NCI-H1417 (cell line): ENCODE measurements at regions not wholly inside any gene's neighbourhood (a gene's known extent, or its start where the extent isn't known, plus 50 kb on each side); places are given as distances from the start of the nearest gene placed in this dataset.
"Not testable (repeated sequence)": the region's sequence is repeated elsewhere in the genome, so short reads cannot be mapped to it uniquely, and the experiment has no call there.

Source experiments
- DNase-seq, 3 experiments: peaks; one replicate each; lab custom pipeline; 2025; lab: John Stamatoyannopoulos, UW

- DNase-seq = no peak
Observed at GRCh38 chr1:219086956-219087469, 86.7 kb upstream of the LYPLAL1 start.

GRCh38 chr1:219088778-219089557, 84.7 kb upstream of the LYPLAL1 start:
- no peak for DNase-seq

DNA sequence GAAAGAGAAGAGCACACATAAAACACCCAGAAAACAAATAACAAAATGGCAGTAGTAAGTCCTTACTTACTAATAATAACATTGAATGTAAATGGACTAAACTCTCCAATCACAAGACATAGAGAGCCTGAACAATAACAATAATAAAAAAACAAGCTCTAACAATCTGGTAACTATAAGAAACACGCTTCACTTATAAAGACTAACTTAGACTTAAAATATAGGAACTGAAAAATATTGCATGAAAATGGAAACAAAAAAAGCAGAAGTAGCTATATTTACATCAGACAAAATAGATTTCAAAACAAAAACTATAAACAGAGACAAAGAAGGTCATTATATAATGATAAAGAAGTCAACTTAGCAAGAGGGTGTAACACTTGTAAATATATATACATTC, 83.1 kb upstream of the LYPLAL1 start:
- DNase-seq = no peak

DNA sequence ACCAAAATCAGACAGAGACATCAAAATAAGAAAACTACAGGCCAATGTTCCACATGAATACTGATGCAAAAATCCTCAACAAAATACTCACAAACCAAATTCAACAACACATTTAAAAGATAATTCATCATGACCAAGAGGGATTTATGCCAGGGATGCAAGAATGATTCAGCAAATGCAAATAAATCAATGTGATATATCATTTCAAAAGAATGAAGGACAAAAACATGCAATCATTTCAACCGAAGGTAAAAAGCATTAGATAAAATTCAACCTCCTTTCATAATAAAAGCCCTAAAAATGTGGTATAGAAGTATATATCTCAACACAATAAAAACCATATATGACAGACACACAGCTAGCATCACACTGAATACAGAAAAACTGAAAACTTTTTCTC, 81.5 kb upstream of the LYPLAL1 start:
- DNase-seq = no peak

GRCh38 chr1:219099307-219099706, 74.4 kb upstream of the LYPLAL1 start:
- DNase-seq = no peak

- no peak for DNase-seq
Observed at GRCh38 chr1:219100059-219100458, 73.6 kb upstream of the LYPLAL1 start.

DNA sequence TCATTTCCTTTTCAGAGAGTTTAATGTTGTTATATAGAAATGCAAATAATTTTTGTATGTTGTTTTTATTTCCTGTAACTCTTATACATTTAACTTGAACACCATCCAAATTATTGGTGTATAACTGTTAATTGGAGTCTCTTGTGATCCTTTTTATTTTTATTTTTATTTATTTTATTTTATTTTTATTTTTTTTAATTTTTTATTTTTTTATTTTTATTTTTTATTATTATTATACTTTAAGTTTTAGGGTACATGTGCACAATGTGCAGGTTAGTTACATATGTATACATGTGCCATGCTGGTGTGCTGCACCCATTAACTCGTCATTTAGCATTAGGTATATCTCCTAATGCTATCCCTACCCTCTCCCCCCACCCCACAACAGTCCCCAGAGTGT, 71.2 kb upstream of the LYPLAL1 start:
- DNase-seq = not testable (repeated sequence)

- no peak for DNase-seq
Observed at GRCh38 chr1:219105893-219106292, 67.8 kb upstream of the LYPLAL1 start.

- no peak for DNase-seq
Observed at GRCh38 chr1:219109424-219110018, 64.2 kb upstream of the LYPLAL1 start.

DNA sequence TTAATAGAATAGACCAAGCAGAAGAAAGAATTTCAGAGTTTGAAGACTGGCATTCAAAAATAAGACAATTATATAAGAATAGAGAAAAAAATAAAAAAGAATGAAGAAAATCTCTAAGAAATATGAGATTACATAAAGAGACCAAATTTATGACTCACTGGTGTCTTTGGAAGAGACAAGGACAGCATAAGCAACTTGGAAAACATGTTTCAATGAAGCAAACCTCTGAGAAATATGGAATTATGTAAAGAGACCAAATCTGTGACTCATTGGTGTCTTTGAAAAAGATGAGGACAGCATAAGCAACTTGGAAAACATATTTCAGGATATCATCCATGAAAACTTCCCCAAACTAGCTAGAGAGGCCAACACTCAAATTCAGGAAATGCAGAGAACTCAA, 60.4 kb upstream of the LYPLAL1 start:
- DNase-seq = no peak

DNA sequence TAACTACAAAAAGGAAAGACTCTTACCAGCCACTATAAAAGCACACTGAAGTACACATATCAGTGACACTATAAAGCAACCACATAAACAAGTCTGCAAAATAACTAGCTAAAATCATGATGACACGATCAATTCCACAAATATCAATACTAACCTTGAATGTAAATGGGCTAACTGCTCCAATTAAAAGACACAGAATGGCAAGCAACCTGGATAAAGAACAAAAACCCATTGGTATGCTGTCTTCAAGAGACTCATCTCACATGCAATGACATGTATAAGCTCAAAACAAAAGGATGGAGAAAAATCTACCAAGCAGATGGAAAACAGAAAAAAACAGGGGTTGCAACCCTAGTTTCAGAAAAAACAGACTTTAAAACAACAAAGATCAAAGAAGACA, 59.7 kb upstream of the LYPLAL1 start:
- DNase-seq = no peak

GRCh38 chr1:219119839-219120238, 53.8 kb upstream of the LYPLAL1 start:
- DNase-seq = no peak

- DNase-seq = no peak
Observed at GRCh38 chr1:219120624-219121544, 52.8 kb upstream of the LYPLAL1 start.

DNA sequence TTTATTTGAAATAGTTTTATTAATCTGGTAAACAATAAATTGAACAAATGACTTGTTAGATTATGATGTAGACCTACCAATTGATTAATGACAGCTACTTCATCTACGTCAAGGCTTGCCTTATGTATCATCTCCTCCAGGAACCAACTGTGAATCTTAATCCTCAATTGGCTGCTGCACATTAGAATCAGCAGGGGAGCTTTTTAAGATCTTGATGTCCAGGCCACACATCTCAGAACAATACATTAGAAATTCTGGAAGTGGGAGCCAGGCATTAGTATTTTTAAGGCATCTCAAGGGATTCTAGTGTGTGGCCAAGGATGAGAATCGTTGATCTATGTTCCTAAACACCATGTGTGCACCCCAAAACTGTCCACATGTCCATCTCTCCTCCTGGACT, 52.0 kb upstream of the LYPLAL1 start:
- DNase-seq = no peak

DNA sequence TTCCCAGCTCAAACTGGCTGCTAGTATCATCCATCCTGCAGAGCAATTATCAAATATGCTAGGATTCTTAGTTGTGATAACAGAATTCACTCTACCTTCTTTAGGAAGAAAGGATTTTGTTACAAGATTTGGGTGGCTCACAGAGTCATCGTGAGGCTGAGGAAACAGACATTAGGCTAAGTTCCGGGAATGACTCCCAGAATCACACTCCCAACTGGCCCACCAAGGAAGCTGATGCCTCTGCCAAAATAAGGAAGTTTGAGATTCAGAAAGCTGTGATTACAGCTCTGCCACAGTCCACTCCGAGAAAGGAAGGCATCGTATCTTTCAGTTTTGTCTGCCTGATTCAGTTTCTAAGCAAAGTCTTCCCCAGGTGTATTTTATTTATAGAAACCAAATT, 50.6 kb upstream of the LYPLAL1 start:
- DNase-seq = no peak
